ENCODE measurements at regions not wholly inside any gene's neighbourhood (a gene's known extent, or its start where the extent isn't known, plus 50 kb on each side); places are given as distances from the start of the nearest gene placed in this dataset.

- no peaks in the 10 kb centered on the region for H3K36me3 ChIP-seq (ENCODE audit: insufficient read depth, low read length, poor library complexity, severe bottlenecking)
- CTCF ChIA-PET = no interaction called here
- no TSS peak for BruUV-seq (replicated peaks)
- no peak overlapping the region for H3K4me3 ChIP-seq (ENCODE audit: low read depth, low read length, poor library complexity, severe bottlenecking)
- no peaks in the 10 kb centered on the region for H3K9me3 ChIP-seq (ENCODE audit: low read depth, low read length, poor library complexity, severe bottlenecking)
- intact Hi-C loops (cut with micrococcal nuclease; ENCODE audit: unreplicated experiment) = no loop called here
- DNase-seq (ENCODE audit: low spot score) = no peak
- H3K27me3 ChIP-seq (replicated peaks; ENCODE audit: insufficient read depth, low read depth, low read length, poor library complexity) = peaks cover 4% of the 10 kb centered on the region
- POLR2A ChIA-PET (ENCODE audit: low non-redundant PET) = no interaction called here
- no peak overlapping the region for H3K27ac ChIP-seq (ENCODE audit: low read depth, low read length, poor library complexity, severe bottlenecking)
- TF ChIP-seq, protein P1, sequence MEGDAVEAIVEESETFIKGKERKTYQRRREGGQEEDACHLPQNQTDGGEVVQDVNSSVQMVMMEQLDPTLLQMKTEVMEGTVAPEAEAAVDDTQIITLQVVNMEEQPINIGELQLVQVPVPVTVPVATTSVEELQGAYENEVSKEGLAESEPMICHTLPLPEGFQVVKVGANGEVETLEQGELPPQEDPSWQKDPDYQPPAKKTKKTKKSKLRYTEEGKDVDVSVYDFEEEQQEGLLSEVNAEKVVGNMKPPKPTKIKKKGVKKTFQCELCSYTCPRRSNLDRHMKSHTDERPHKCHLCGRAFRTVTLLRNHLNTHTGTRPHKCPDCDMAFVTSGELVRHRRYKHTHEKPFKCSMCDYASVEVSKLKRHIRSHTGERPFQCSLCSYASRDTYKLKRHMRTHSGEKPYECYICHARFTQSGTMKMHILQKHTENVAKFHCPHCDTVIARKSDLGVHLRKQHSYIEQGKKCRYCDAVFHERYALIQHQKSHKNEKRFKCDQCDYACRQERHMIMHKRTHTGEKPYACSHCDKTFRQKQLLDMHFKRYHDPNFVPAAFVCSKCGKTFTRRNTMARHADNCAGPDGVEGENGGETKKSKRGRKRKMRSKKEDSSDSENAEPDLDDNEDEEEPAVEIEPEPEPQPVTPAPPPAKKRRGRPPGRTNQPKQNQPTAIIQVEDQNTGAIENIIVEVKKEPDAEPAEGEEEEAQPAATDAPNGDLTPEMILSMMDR (conservative IDR thresholded peaks at IDR 0.05; ENCODE audit: low read depth, low read length) = no peak
- TF ChIP-seq EZH2 (IDR thresholded peaks at IDR 0.05; ENCODE audit: borderline replicate concordance, low read depth, low read length, poor library complexity, severe bottlenecking) = no peak
- no peaks in the 10 kb centered on the region for H3K4me1 ChIP-seq (ENCODE audit: insufficient read depth, low read length, poor library complexity, severe bottlenecking)
These were observed 114.5 kb downstream of the BOD1 start for GRCh38 chr5:173501922-173502321.

DNA sequence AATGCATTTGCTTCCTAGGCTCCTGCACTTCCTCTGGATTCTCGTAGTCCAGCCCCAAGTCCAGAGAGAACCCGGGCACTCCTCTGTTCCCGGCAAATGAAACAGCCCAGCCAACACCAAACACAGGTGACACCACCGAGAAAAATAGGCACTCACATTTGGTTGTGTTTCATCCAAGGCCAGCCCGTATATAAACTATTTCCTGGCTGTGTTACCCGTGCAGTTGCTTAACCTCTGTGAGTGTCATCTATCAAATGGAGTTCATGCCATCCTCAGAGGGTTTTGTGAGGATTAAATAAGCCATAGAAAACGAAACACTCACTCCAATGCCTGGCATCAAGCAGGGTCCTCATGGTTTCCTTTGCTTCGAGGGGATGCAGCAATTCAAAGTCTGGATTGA, 115.2 kb downstream of the BOD1 start:
- Histone ChIP-seq H3K27ac (ENCODE audit: low read depth, low read length, poor library complexity, severe bottlenecking) (no peak overlapping the region), H3K9me3 (ENCODE audit: low read depth, low read length, poor library complexity, severe bottlenecking) (no peaks in the 10 kb centered on the region), H3K36me3 (ENCODE audit: insufficient read depth, low read length, poor library complexity, severe bottlenecking) (no peaks in the 10 kb centered on the region), H3K4me3 (ENCODE audit: low read depth, low read length, poor library complexity, severe bottlenecking) (no peak overlapping the region), H3K4me1 (ENCODE audit: insufficient read depth, low read length, poor library complexity, severe bottlenecking) (no peaks in the 10 kb centered on the region), H3K27me3 (replicated peaks; ENCODE audit: insufficient read depth, low read depth, low read length, poor library complexity) (peaks cover 4% of the 10 kb centered on the region)
- DNase-seq (ENCODE audit: low spot score) = no peak
- ChIA-PET CTCF (no interaction called here), POLR2A (ENCODE audit: low non-redundant PET) (no interaction called here)
- no TSS peak for BruUV-seq (replicated peaks)
- intact Hi-C loops (cut with micrococcal nuclease; ENCODE audit: unreplicated experiment) = no loop called here
- TF ChIP-seq EZH2 (IDR thresholded peaks at IDR 0.05; ENCODE audit: borderline replicate concordance, low read depth, low read length, poor library complexity, severe bottlenecking) = no peak
- TF ChIP-seq, protein P1 (conservative IDR thresholded peaks at IDR 0.05; ENCODE audit: low read depth, low read length) = no peak

DNA sequence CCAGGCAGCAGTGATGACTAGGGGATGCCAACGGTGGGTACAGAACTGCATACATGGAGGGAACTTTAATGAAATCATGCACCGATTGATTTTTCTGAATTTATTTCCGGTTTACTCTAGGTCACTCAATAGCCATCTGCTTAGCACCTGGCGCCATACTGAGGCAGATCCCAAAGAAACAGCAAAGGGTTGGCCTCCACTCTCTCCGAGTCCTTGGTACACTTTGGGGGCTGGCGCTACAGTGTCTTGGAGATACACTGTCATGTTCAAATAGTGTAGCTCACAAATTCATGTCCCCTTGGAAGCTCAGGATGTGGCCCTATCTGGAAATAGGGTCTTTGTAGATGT, 116.3 kb downstream of the BOD1 start:
- H3K4me3 ChIP-seq (ENCODE audit: low read depth, low read length, poor library complexity, severe bottlenecking) = no peak overlapping the region
- intact Hi-C loops (cut with micrococcal nuclease; ENCODE audit: unreplicated experiment) = no loop called here
- BruUV-seq (replicated peaks) = no TSS peak

More for the DNA sequence above, 116.3 kb downstream of the BOD1 start:
- ChIA-PET POLR2A (ENCODE audit: low non-redundant PET) (no interaction called here), CTCF (no interaction called here)
- no peaks in the 10 kb centered on the region for H3K9me3 ChIP-seq (ENCODE audit: low read depth, low read length, poor library complexity, severe bottlenecking)
- no peaks in the 10 kb centered on the region for H3K4me1 ChIP-seq (ENCODE audit: insufficient read depth, low read length, poor library complexity, severe bottlenecking)
- peaks cover 4% of the 10 kb centered on the region for H3K27me3 ChIP-seq (replicated peaks; ENCODE audit: insufficient read depth, low read depth, low read length, poor library complexity)
- DNase-seq (ENCODE audit: low spot score) = no peak
- no peaks in the 10 kb centered on the region for H3K36me3 ChIP-seq (ENCODE audit: insufficient read depth, low read length, poor library complexity, severe bottlenecking)
- no peak overlapping the region for H3K27ac ChIP-seq (ENCODE audit: low read depth, low read length, poor library complexity, severe bottlenecking)
- TF ChIP-seq EZH2 (IDR thresholded peaks at IDR 0.05; ENCODE audit: borderline replicate concordance, low read depth, low read length, poor library complexity, severe bottlenecking) = no peak
- TF ChIP-seq, protein P1 (conservative IDR thresholded peaks at IDR 0.05; ENCODE audit: low read depth, low read length) = no peak
